IMR-90 (cell line): ENCODE measurements at regions not wholly inside any gene's neighbourhood (a gene's known extent, or its start where the extent isn't known, plus 50 kb on each side); places are given as distances from the start of the nearest gene placed in this dataset.

ENCODE experiments used
- ATAC-seq: fragments of 200-7000 bp; cut with Tn5 transposase; 2 replicates; pipeline ENCODE4 v1.9.1; 2020; ENCODE audit warnings: low read depth, mild to moderate bottlenecking, moderate library complexity
- BruUV-seq: library from RNA; stranded (reverse); fragments of 400-500 nt; replicated peaks from 2 replicates; lab custom pipeline; 2021; lab: Mats Ljungman, UMichigan
- CTCF ChIA-PET: fragments of 300-600 bp; formaldehyde crosslinking; extraction: SDS; loops from one replicate; lab custom pipeline; 2021; ENCODE audit warnings: antibody characterized with exemption; lab: Yijun Ruan, JAX
- POLR2A ChIA-PET: fragments of 300-600 bp; sonication (Branson Sonifier 250); formaldehyde crosslinking; loops from one replicate; lab custom pipeline; 2022; ENCODE audit warnings: antibody characterized with exemption; ENCODE audit not compliant: unreplicated experiment; lab: Charles Lee
- DNase-seq: peaks from one replicate; pipeline ENCODE4 v3.0.0; 2013
- H2AFZ ChIP-seq: replicated peaks from 2 replicates; pipeline ENCODE3; 2013; ENCODE audit warnings: low read length, mild to moderate bottlenecking; ENCODE audit not compliant: poor library complexity
- H2AK5ac ChIP-seq: 2 replicates; pipeline ENCODE4 v1.6.1; 2013; ENCODE audit warnings: low read depth, low read length, inconsistent platforms
- H2AK9ac ChIP-seq: replicated peaks from 2 replicates; pipeline ENCODE3; 2013; ENCODE audit warnings: mild to moderate bottlenecking, low read depth, low read length, moderate library complexity; ENCODE audit not compliant: poor library complexity
- H2BK120ac ChIP-seq: 2 replicates; pipeline ENCODE4 v1.6.1; 2013; ENCODE audit warnings: low read depth, low read length, inconsistent platforms
- H2BK15ac ChIP-seq: 3 replicates; pipeline ENCODE4 v1.6.1; 2013; ENCODE audit warnings: low read depth, low read length, inconsistent platforms
- H2BK20ac ChIP-seq: 2 replicates; pipeline ENCODE4 v1.6.1; 2013; ENCODE audit warnings: low read depth, mild to moderate bottlenecking, inconsistent platforms, low read length, moderate library complexity
- H2BK5ac ChIP-seq: 2 replicates; pipeline ENCODE4 v1.6.1; 2013; ENCODE audit warnings: mild to moderate bottlenecking, low read depth, low read length, inconsistent platforms; ENCODE audit not compliant: poor library complexity, severe bottlenecking
- H3K14ac ChIP-seq: replicated peaks from 2 replicates; pipeline ENCODE4 v1.6.1; 2013; ENCODE audit warnings: low read depth, low read length, inconsistent platforms
- H3K18ac ChIP-seq: 2 replicates; pipeline ENCODE4 v1.6.1; 2013; ENCODE audit warnings: low read depth, low read length, control low read depth
- H3K23ac ChIP-seq: 2 replicates; pipeline ENCODE4 v1.6.1; 2013; ENCODE audit warnings: low read depth, low read length, inconsistent platforms
- H3K27ac ChIP-seq: 2 replicates; pipeline ENCODE4 v1.5.1; 2013; ENCODE audit warnings: mild to moderate bottlenecking, control low read depth, low read length; ENCODE audit not compliant: insufficient read depth
- H3K27me3 ChIP-seq: 2 replicates; pipeline ENCODE4 v1.6.1; 2013; ENCODE audit warnings: low read length; ENCODE audit not compliant: control insufficient read depth, insufficient read depth
- H3K36me3 ChIP-seq: 2 replicates; pipeline ENCODE4 v1.6.1; 2013; ENCODE audit warnings: low read length, mixed read lengths; ENCODE audit not compliant: control insufficient read depth, insufficient read depth
- H3K4ac ChIP-seq: 2 replicates; pipeline ENCODE4 v1.6.1; 2013; ENCODE audit warnings: low read depth, low read length, inconsistent platforms
- H3K4me1 ChIP-seq: 2 replicates; pipeline ENCODE4 v1.6.1; 2013; ENCODE audit warnings: low read length, mixed read lengths; ENCODE audit not compliant: control insufficient read depth, insufficient read depth
- H3K4me2 ChIP-seq: 2 replicates; pipeline ENCODE4 v1.6.1; 2013; ENCODE audit warnings: low read depth, mild to moderate bottlenecking, control low read depth, low read length, moderate library complexity
- H3K4me3 ChIP-seq: 2 replicates; pipeline ENCODE4 v1.5.1; 2013; ENCODE audit warnings: low read depth, mild to moderate bottlenecking, control low read depth, low read length, moderate library complexity; ENCODE audit not compliant: insufficient read depth
- H3K56ac ChIP-seq: 2 replicates; pipeline ENCODE4 v1.6.1; 2013; ENCODE audit warnings: low read length, inconsistent platforms; ENCODE audit not compliant: insufficient read depth; ENCODE audit errors: extremely low read depth
- H3K79me1 ChIP-seq, 2 experiments: 2 replicates each; pipeline ENCODE4 v1.6.1; 2013; ENCODE audit warnings: low read length in 2 of 2, inconsistent platforms in 1 of 2, low read depth in 1 of 2
- H3K9ac ChIP-seq: 2 replicates; pipeline ENCODE4 v1.6.1; 2013; ENCODE audit warnings: low read depth, low read length, control low read depth
- H3K9me1 ChIP-seq: 2 replicates; pipeline ENCODE4 v1.6.1; 2013; ENCODE audit warnings: low read length, inconsistent platforms; ENCODE audit not compliant: insufficient read depth
- H3K9me3 ChIP-seq: 2 replicates; pipeline ENCODE4 v1.6.1; 2013; ENCODE audit warnings: low read length; ENCODE audit not compliant: control insufficient read depth, insufficient read depth
- H4K20me1 ChIP-seq: 2 replicates; pipeline ENCODE4 v1.6.1; 2013; ENCODE audit warnings: low read length, inconsistent platforms; ENCODE audit not compliant: insufficient read depth
- H4K5ac ChIP-seq: 2 replicates; pipeline ENCODE4 v1.6.1; 2013; ENCODE audit warnings: mild to moderate bottlenecking, low read depth, low read length, control low read depth
- H4K8ac ChIP-seq, 2 experiments: 2 replicates each; pipeline ENCODE4 v1.6.1; 2013; ENCODE audit warnings: low read depth in 2 of 2, low read length in 2 of 2, control low read depth in 1 of 2, inconsistent platforms in 1 of 2
- H4K91ac ChIP-seq: 2 replicates; pipeline ENCODE4 v1.6.1; 2013; ENCODE audit warnings: low read depth, low read length, inconsistent platforms; ENCODE audit not compliant: insufficient read depth
- BHLHE40 ChIP-seq: fragments of 150-350 bp; IDR thresholded peaks from 2 replicates; pipeline ENCODE4 v1.6.1; 2016; ENCODE audit warnings: mild to moderate bottlenecking, low read depth, low read length
- CEBPB ChIP-seq: IDR thresholded peaks from 2 replicates; pipeline ENCODE4 v1.6.1; 2012; ENCODE audit warnings: low read depth, low read length, improper control_type of control experiment
- CHD1 ChIP-seq: IDR thresholded peaks from 2 replicates; pipeline ENCODE4 v1.6.1; 2012; ENCODE audit warnings: low read depth, low read length, improper control_type of control experiment
- CTCF ChIP-seq: conservative IDR thresholded peaks from 2 replicates; pipeline ENCODE4 v1.5.1; 2012; ENCODE audit warnings: mild to moderate bottlenecking, low read depth, low read length, improper control_type of control experiment
- FOS ChIP-seq: fragments of 150-350 bp; IDR thresholded peaks from 2 replicates; pipeline ENCODE4 v1.6.1; 2016; ENCODE audit warnings: low read depth, low read length
- MAFK ChIP-seq: IDR thresholded peaks from 2 replicates; pipeline ENCODE4 v1.6.1; 2012; ENCODE audit warnings: low read depth, low read length, improper control_type of control experiment
- MXI1 ChIP-seq: IDR thresholded peaks from 2 replicates; pipeline ENCODE4 v1.6.1; 2012; ENCODE audit warnings: low read depth, mild to moderate bottlenecking, low read length, moderate library complexity, borderline replicate concordance
- POLR2A ChIP-seq: IDR thresholded peaks from 2 replicates; pipeline ENCODE4 v1.6.1; 2012; ENCODE audit warnings: mild to moderate bottlenecking, low read depth, low read length
- RAD21 ChIP-seq: IDR thresholded peaks from 2 replicates; pipeline ENCODE4 v1.6.1; 2012; ENCODE audit warnings: low read length, improper control_type of control experiment
- RCOR1 ChIP-seq: IDR thresholded peaks from 2 replicates; pipeline ENCODE4 v1.6.1; 2012; ENCODE audit warnings: mild to moderate bottlenecking, low read length, improper control_type of control experiment; ENCODE audit not compliant: insufficient replicate concordance
- RFX5 ChIP-seq: IDR thresholded peaks from 2 replicates; pipeline ENCODE4 v1.8.0; 2012; ENCODE audit warnings: low read depth, mild to moderate bottlenecking, low read length, moderate library complexity
- SMC3 ChIP-seq: fragments of 150-350 bp; IDR thresholded peaks from 2 replicates; pipeline ENCODE4 v1.6.1; 2016; ENCODE audit warnings: low read depth, mild to moderate bottlenecking, antibody characterized with exemption, low read length, moderate library complexity
- USF2 ChIP-seq: fragments of 150-350 bp; IDR thresholded peaks from 2 replicates; pipeline ENCODE4 v1.6.1; 2017; ENCODE audit warnings: mild to moderate bottlenecking, antibody characterized with exemption, low read length, low read depth
- WGBS, 2 experiments: methylation state at CpG; one replicate each; pipeline versions ENCODE4 v1.1.5 to v1.1.7; 2013; ENCODE audit warnings: missing lambda C conversion rate in 2 of 2; ENCODE audit not compliant: insufficient read length in 1 of 2; ENCODE audit errors: extremely low coverage in 2 of 2; 5-methylcytosine and 5-hydroxymethylcytosine counted together
- dilution Hi-C: fragments of 300-500 bp; cut with HindIII; formaldehyde crosslinking; loops from one replicate; pipeline ENCODE4 v1.14.3; 2018; ENCODE audit warnings: low sequenced_read_pairs; ENCODE audit not compliant: unreplicated experiment
- in situ Hi-C: fragments of 300-500 bp; cut with MboI; formaldehyde crosslinking; loops from 3 replicates; pipeline ENCODE4 v1.14.3; 2019; ENCODE audit warnings: low sequenced_read_pairs, inconsistent platforms, mixed read lengths
- intact Hi-C: fragments of 100-400 bp; cut with micrococcal nuclease; formaldehyde crosslinking; loops from 2 replicates; pipeline ENCODE4 v1.10.0; 2022

GRCh38 chr5:66441351-66441750 lies 154.8 kb upstream of the MAST4 start:
- Histone ChIP-seq H3K9ac (no peak overlapping the region), H3K36me3 (no peaks in the 10 kb centered on the region), H2BK120ac (no peak overlapping the region), H2AK5ac (no peak overlapping the region), H3K18ac (no peak overlapping the region), H3K27ac (no peak overlapping the region), H3K4ac (no peak overlapping the region), H2AFZ (no peak overlapping the region), H4K5ac (no peak overlapping the region), H3K4me3 (no peak overlapping the region), H4K91ac (no peak overlapping the region), H3K23ac (no peak overlapping the region), H2BK20ac (no peak overlapping the region), H3K79me1 (no peaks in the 10 kb centered on the region), H3K27me3 (no peaks in the 10 kb centered on the region), H3K14ac (no peak overlapping the region), H2AK9ac (no peak overlapping the region), H4K20me1 (no peaks in the 10 kb centered on the region), H2BK5ac (no peak overlapping the region), H3K9me3 (no peaks in the 10 kb centered on the region), H3K56ac (no peak overlapping the region), H3K4me1 (no peaks in the 10 kb centered on the region), H2BK15ac (no peak overlapping the region), H4K8ac (no peak overlapping the region), H3K9me1 (no peaks in the 10 kb centered on the region), H3K4me2 (no peak overlapping the region)
- in situ Hi-C loops: no loop called here
- BruUV-seq: no TSS peak
- CTCF ChIA-PET: no interaction called here
- dilution Hi-C loops: no loop called here
- WGBS, 2 experiments: no CpG with 5 or more reads among the region's 1 CpG
- POLR2A ChIA-PET: no interaction called here
- DNase-seq: no peak
- ATAC-seq: no peak
- no peak for TF ChIP-seq POLR2A
- no peak for TF ChIP-seq CEBPB
- no peak for TF ChIP-seq RAD21
- TF ChIP-seq CTCF: no peak
- TF ChIP-seq USF2: no peak
- no peak for TF ChIP-seq BHLHE40
- no peak for TF ChIP-seq RCOR1
- TF ChIP-seq SMC3: no peak
- TF ChIP-seq MAFK: no peak
- no peak for TF ChIP-seq FOS
- TF ChIP-seq MXI1: no peak
- no peak for TF ChIP-seq CHD1
- TF ChIP-seq RFX5: no peak
- intact Hi-C loops: no loop called here
